NCI-H1105 treated with DMSO at 0.1 percent for 48 hours (cell line): ENCODE measurements at regions not wholly inside any gene's neighbourhood (a gene's known extent, or its start where the extent isn't known, plus 50 kb on each side); places are given as distances from the start of the nearest gene placed in this dataset.
"Not testable (repeated sequence)": the region's sequence is repeated elsewhere in the genome, so short reads cannot be mapped to it uniquely, and the experiment has no call there.

Experiments used
- DNase-seq: peaks from one replicate; lab custom pipeline; 2025; lab: John Stamatoyannopoulos, UW

DNA sequence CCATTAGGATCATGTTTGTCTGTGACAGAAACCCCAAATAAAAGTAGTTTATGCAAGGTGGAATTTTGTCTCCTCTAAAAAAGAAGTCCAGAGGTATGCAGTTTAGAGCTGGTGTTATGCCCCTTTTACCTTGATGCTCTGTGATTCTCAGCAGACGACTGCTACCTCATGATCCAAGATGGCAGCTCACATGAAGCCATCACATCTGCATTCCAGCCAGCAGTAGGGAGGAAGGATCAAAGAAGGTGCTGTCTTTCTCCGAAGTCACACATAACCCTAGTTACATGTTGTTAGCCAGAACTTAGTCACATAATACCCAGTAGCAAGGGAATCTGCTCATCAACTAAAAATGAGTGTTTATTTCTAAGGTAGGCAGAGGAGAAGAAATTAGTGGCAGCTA lies 135.7 kb upstream of the HS3ST2 start:
- no peak for DNase-seq

GRCh38 chr16:22681554-22682291 lies 132.2 kb upstream of the HS3ST2 start:
- no peak for DNase-seq

GRCh38 chr16:22683258-22683657 lies 130.7 kb upstream of the HS3ST2 start:
- no peak for DNase-seq

- no peak for DNase-seq
Observed at GRCh38 chr16:22683730-22684573, 130.0 kb upstream of the HS3ST2 start.

GRCh38 chr16:22684574-22685458 lies 129.1 kb upstream of the HS3ST2 start:
- no peak for DNase-seq

DNA sequence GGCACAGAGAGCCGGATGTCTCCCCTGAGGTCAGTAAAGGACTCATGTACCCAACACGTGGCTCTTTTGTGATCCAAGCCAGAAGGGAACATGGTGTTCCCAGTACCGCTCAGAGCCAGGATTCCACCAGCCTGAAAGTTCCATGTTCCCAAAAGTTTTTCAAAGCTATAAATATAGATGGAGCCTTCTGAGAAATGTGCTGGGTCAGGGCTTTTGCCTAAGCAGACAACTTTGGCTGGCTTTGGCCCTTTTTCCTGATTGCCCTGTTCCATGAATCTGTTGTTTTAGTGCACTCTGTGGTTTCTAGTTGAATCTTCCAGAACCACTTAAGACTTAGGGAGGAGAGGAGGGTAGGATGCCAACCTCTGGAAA lies 128.5 kb upstream of the HS3ST2 start:
- DNase-seq = no peak

DNA sequence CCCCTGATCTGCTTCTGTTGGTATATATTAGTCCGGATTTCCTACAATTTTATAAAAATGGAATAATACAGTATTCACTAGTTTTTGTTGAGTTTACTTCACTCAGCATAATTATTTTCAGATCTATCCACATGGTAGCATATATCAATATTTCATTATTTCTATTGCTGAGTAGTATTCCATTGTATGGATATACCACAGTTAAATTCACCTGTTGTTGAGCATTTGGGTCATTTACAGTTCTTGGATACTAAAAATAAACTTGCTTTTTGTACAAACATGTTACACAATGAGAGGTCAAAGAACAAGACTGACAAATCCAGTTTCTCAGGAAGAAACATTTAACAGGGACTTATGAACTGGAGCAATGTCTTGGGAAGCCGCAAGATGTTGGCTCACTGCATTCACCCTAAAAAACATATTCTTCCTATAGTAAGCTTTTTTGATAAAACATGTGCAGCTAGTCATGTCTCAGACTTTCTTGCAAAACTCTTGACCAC lies 126.9 kb upstream of the HS3ST2 start:
- no peak for DNase-seq

DNA sequence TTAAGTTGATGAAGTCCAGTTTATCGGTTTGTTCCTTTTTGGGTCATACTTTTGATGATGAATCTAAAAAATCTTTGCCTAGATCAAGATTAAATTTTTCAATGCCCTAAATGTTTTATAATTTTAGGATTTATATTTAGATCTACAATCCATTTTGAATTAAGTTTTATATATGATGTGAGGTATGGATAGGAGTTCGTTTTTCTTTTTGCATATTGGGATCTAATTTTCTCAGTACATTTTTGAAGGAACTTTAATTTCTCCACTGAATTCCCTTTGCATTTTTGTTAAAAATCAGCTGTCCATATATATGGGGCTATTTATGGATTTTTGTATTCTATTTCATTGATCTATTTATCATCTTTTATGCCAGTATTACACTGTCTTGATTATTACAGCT lies 125.5 kb upstream of the HS3ST2 start:
- DNase-seq = no peak

DNA sequence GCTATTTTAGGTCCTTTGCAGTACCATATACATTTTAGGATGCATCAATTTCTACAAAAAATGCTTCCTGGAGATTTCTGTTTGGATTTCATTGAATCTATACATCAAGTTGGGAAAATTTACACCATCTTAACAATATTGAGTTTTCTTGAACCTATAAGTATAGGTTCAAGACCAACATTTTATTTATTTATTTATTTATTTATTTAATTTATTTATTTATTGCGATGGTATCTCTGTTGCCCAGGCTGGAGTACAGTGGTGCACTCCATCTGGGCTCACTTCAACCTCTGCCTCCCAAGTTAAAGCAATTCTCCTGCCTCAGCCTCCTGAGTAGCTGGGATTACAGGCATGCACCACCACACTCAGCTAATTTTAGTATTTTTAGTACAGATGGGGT lies 125.0 kb upstream of the HS3ST2 start:
- DNase-seq = no peak

GRCh38 chr16:22691335-22691734 lies 122.6 kb upstream of the HS3ST2 start:
- DNase-seq = no peak

DNA sequence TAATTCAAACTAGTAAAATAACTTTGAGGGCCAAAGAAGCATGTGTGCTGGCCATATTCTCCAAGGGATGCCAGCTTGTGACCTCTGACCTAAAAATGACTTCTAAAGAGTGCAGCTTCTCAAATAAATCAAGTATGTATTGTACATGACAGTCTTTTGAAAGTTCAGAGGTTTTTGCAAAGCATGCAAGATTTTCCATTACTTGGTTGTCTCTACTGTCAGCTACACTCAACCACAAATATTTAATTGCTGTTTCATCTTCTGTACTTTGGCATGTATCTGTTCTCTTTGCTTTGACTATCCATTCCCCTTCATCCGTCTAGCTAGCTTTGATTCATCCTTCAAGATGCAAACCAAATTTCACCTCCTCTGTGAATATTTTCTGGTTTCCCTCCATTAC lies 121.9 kb upstream of the HS3ST2 start:
- DNase-seq = no peak

- no peak for DNase-seq
Observed at GRCh38 chr16:22692916-22693637, 120.9 kb upstream of the HS3ST2 start.

DNA sequence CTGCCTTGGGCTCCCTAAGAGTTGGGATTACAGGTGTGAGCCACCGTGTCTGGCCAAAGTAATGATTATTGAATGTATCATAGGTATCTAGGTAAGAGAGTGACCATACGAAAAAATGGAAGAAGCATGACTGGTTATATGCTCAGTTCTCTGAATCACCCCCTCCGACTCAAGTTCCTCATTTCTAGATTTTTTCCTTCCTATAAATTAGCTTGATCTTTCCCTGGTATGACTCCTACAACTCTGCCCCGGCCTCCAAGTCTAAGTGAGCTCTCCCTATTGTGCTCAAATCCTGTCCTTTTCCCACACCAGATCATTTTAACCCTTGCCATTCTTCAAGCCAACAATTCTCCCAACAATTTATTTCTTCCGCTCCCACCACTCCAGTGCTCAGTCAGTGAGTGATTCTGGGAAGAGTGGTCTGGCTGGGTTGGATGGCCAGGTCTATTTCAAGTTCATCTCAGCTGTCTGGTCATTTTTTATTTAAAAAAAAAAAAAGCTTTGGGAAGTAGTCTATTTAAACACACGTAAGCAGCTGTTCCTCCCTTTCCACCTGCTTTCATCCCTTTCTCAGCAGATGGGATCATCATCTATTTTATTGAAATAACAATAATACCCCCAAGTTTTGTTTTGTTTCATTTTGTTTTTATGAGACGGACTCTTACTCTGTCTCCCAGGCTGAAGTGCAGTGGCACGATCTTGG lies 120.2 kb upstream of the HS3ST2 start:
- DNase-seq = no peak

GRCh38 chr16:22694887-22695382 lies 119.0 kb upstream of the HS3ST2 start:
- no peak for DNase-seq

DNA sequence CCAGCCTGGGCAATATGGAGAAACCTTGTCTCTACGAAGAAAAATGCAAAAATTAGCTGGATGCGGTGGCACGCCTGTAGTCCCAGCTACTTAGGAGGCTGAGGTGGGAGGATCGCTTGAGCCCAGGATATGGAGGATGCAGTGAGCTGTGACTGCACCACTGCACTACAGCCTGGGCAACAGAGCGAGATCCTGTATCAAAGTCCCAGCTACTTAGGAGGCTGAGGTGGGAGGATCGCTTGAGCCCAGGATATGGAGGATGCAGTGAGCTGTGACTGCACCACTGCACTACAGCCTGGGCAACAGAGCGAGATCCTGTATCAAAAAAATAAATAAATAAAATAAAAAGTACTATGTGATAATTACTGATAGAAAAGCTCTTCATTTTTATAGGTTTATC lies 118.2 kb upstream of the HS3ST2 start:
- DNase-seq = not testable (repeated sequence)

DNA sequence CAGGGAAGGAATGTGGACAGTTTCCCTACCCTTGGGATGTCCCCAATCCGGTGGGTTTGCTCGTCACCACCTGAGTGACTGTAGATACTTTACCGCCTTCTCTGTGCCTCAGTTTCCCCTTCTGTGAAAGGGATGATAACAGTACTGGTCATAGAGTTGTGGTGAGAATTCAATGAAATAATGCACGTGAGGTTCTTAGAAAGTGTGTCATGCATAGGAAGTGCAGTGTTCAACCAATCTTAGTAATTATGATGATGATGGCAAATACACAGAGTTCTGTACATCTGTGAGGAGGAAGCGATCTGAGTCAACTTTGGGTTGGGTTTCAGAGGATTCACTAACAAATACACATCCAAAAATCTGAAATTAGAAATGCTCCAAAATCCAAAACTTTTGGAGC lies 114.6 kb upstream of the HS3ST2 start:
- no peak for DNase-seq

DNA sequence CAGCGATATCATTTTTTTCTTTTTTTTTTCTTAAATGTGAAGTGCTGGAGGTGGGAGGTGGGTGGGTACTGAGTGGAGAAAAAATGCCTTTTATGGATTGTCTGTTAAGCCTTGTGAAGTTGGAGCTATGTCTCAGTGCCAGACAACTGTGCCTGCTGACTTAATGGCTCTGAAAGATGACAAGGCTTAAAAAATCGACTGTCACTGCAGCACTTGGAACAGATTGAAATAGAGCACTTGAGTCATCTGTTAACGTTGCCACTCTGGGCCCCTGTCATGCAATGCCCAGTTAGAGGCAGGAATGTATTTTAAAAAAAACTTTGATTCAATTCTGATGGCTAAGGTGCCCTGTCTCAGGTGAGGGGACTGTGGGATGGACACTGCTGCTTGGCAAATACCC lies 108.2 kb upstream of the HS3ST2 start:
- no peak for DNase-seq

DNA sequence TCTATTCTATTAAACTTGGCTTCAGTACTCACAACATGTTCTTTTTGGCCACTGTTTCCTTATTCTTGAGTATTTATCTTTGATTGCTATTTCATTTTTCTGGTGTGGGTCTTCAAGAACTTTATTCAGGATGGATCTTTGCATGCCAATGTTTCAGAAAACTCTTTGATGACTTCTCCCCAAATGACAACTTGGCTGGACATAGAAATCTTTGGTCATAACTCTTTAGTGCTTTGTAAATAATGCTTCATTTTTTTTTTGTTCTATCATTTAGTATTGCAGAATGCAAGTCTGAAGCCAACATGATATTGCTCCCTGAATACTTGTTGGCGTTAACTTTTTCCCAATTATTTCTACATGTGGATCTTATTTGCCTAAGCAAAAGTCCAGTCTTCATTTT lies 103.6 kb upstream of the HS3ST2 start:
- DNase-seq = no peak

GRCh38 chr16:22711847-22712246 lies 102.1 kb upstream of the HS3ST2 start:
- DNase-seq = no peak

DNA sequence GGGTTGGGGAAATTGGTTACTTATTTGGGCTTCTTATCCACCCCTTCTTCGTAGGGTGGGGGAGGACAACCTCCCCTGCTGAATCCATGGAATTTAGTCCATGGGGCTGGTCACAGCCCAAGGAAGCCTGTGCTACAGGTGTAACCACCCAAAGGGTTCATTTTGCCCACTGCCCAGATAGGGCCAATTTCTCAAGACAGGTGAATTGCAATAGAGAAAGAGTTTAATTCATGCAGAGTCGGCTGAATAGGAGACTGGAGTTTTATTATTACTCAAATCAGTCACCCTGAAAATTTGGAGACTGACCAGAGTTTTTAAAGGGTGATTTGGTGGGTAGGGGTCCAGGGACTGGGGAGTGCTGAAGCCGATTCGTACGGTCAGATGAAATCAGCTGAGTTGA lies 101.5 kb upstream of the HS3ST2 start:
- DNase-seq = no peak

- DNase-seq = not testable (repeated sequence)
Observed at GRCh38 chr16:22718598-22718997, 95.4 kb upstream of the HS3ST2 start.
